ENCODE measurements at regions not wholly inside any gene's neighbourhood (a gene's known extent, or its start where the extent isn't known, plus 50 kb on each side); places are given as distances from the start of the nearest gene placed in this dataset.

- TF ChIP-seq EZH2 (optimal IDR thresholded peaks at IDR 0.05; ENCODE audit: low read depth, low read length), result no peak
- no peak for TF ChIP-seq EZH2phosphoT487 (IDR thresholded peaks at IDR 0.05; ENCODE audit: low read length)
- TF ChIP-seq CTCF (IDR thresholded peaks at IDR 0.05; ENCODE audit: low read length), result no peak
- Histone ChIP-seq H3K79me2 (ENCODE audit: low read length) (no peaks in the 10 kb centered on the region), H3K27me3 (replicated peaks; ENCODE audit: insufficient read depth, low read length) (no peaks in the 10 kb centered on the region), H3F3A (ENCODE audit: insufficient read depth, low read length) (no peaks in the 10 kb centered on the region), H3K36me3 (replicated peaks; ENCODE audit: insufficient read depth, low read length) (no peaks in the 10 kb centered on the region), H4K20me1 (ENCODE audit: insufficient read depth, low read length) (no peaks in the 10 kb centered on the region), H3K4me3 (ENCODE audit: low read length) (no peak overlapping the region), H3K27ac (ENCODE audit: low read length) (no peak overlapping the region), H3K4me2 (ENCODE audit: low read depth, low read length) (no peak overlapping the region), H3K4me1 (ENCODE audit: low read length) (0 out of 2 replicates have a peak, but pooled peaks cover 3% of the 10 kb centered on the region), H2AFZ (ENCODE audit: low read length) (no peak overlapping the region), H3K9ac (ENCODE audit: low read length) (no peak overlapping the region), H3K9me2 (replicated peaks; ENCODE audit: insufficient read depth, low read length) (no peaks in the 10 kb centered on the region), H3K9me3 (replicated peaks; ENCODE audit: insufficient read depth, low read length) (no peaks in the 10 kb centered on the region)
- no peak for DNase-seq
These were observed 61.4 kb upstream of the ANKH start for GRCh38 chr5:14932902-14933469.

- Histone ChIP-seq H3F3A (ENCODE audit: insufficient read depth, low read length) (no peaks in the 10 kb centered on the region), H3K36me3 (replicated peaks; ENCODE audit: insufficient read depth, low read length) (no peaks in the 10 kb centered on the region), H3K4me3 (ENCODE audit: low read length) (no peak overlapping the region), H3K27ac (ENCODE audit: low read length) (no peak overlapping the region), H3K9me3 (replicated peaks; ENCODE audit: insufficient read depth, low read length) (no peaks in the 10 kb centered on the region), H3K4me2 (ENCODE audit: low read depth, low read length) (no peak overlapping the region), H4K20me1 (ENCODE audit: insufficient read depth, low read length) (no peaks in the 10 kb centered on the region), H3K79me2 (ENCODE audit: low read length) (no peaks in the 10 kb centered on the region), H2AFZ (ENCODE audit: low read length) (no peak overlapping the region), H3K27me3 (replicated peaks; ENCODE audit: insufficient read depth, low read length) (no peaks in the 10 kb centered on the region), H3K9ac (ENCODE audit: low read length) (no peak overlapping the region), H3K4me1 (ENCODE audit: low read length) (no peaks in the 10 kb centered on the region), H3K9me2 (replicated peaks; ENCODE audit: insufficient read depth, low read length) (no peaks in the 10 kb centered on the region)
- no peak for DNase-seq
- TF ChIP-seq EZH2 (optimal IDR thresholded peaks at IDR 0.05; ENCODE audit: low read depth, low read length) (no peak), CTCF (IDR thresholded peaks at IDR 0.05; ENCODE audit: low read length) (no peak), EZH2phosphoT487 (IDR thresholded peaks at IDR 0.05; ENCODE audit: low read length) (no peak)
These were observed 58.9 kb upstream of the ANKH start for GRCh38 chr5:14930486-14930885.

- Histone ChIP-seq H3K9ac (ENCODE audit: low read length) (no peak overlapping the region), H4K20me1 (ENCODE audit: insufficient read depth, low read length) (no peaks in the 10 kb centered on the region), H3K4me2 (ENCODE audit: low read depth, low read length) (no peak overlapping the region), H3K79me2 (ENCODE audit: low read length) (no peaks in the 10 kb centered on the region), H3K4me3 (ENCODE audit: low read length) (no peak overlapping the region), H3K36me3 (replicated peaks; ENCODE audit: insufficient read depth, low read length) (no peaks in the 10 kb centered on the region), H3K27ac (ENCODE audit: low read length) (no peak overlapping the region), H3K27me3 (replicated peaks; ENCODE audit: insufficient read depth, low read length) (no peaks in the 10 kb centered on the region), H3K9me3 (replicated peaks; ENCODE audit: insufficient read depth, low read length) (no peaks in the 10 kb centered on the region), H3K4me1 (ENCODE audit: low read length) (no peaks in the 10 kb centered on the region), H2AFZ (ENCODE audit: low read length) (no peak overlapping the region), H3K9me2 (replicated peaks; ENCODE audit: insufficient read depth, low read length) (no peaks in the 10 kb centered on the region), H3F3A (ENCODE audit: insufficient read depth, low read length) (no peaks in the 10 kb centered on the region)
- no peak for DNase-seq
- TF ChIP-seq CTCF (IDR thresholded peaks at IDR 0.05; ENCODE audit: low read length) (no peak), EZH2 (optimal IDR thresholded peaks at IDR 0.05; ENCODE audit: low read depth, low read length) (no peak), EZH2phosphoT487 (IDR thresholded peaks at IDR 0.05; ENCODE audit: low read length) (no peak)
These were observed 57.9 kb upstream of the ANKH start for GRCh38 chr5:14929293-14930065.

All from MM.1S (cell line).